K562 (cell line): ENCODE measurements at regions not wholly inside any gene's neighbourhood (a gene's known extent, or its start where the extent isn't known, plus 50 kb on each side); places are given as distances from the start of the nearest gene placed in this dataset.

ENCODE experiments used
- ATF1 ChIP-seq, 2 experiments: fragments of 450-650 bp in 1 of 2; IDR thresholded peaks; 2 replicates each; pipeline ENCODE4 v1.6.1; 2016; ENCODE audit warnings: missing compliant biosample characterization in 1 of 2, missing genetic modification characterization in 1 of 2
- EP300 ChIP-seq: IDR thresholded peaks from 2 replicates; pipeline ENCODE4 v1.6.1; 2012; ENCODE audit warnings: low read length, improper control_type of control experiment
- KLF16 ChIP-seq: IDR thresholded peaks from 2 replicates; pipeline ENCODE4 v1.6.1; 2016; ENCODE audit warnings: antibody characterized with exemption
- MTA2 ChIP-seq: fragments of 450-650 bp; IDR thresholded peaks from 2 replicates; pipeline ENCODE4 v1.6.1; 2016; ENCODE audit warnings: low read depth
- MXI1 ChIP-seq: IDR thresholded peaks from 2 replicates; pipeline ENCODE4 v1.6.1; 2011; ENCODE audit warnings: low read depth, mild to moderate bottlenecking, improper control_type of control experiment, low read length
- RAD21 ChIP-seq, 2 experiments: fragments of 250-450 bp in 1 of 2; fragments of 450-650 bp in 1 of 2; sonication (Bioruptor Pico) in 1 of 2; formaldehyde crosslinking in 1 of 2; IDR thresholded peaks in 1 of 2; conservative IDR thresholded peaks in 1 of 2; 2 replicates each; pipeline versions ENCODE4 v1.4.0 to v1.8.0; 2020 to 2022; ENCODE audit warnings: mild to moderate bottlenecking in 2 of 2, moderate library complexity in 1 of 2
- RFX1 ChIP-seq: fragments of 450-650 bp; IDR thresholded peaks from 2 replicates; pipeline ENCODE4 v1.6.1; 2016; ENCODE audit warnings: mild to moderate bottlenecking, moderate library complexity
- RFX5 ChIP-seq: IDR thresholded peaks from 2 replicates; pipeline ENCODE4 v1.6.1; 2011; ENCODE audit warnings: low read depth, mild to moderate bottlenecking, improper control_type of control experiment, low read length
- SMAD3 ChIP-seq: fragments of 450-650 bp; formaldehyde crosslinking; conservative IDR thresholded peaks from 2 replicates; pipeline ENCODE4 v1.4.0; 2020; ENCODE audit warnings: mild to moderate bottlenecking
- ZNF24 ChIP-seq: fragments of 450-650 bp; IDR thresholded peaks from 2 replicates; pipeline ENCODE4 v1.6.1; 2016
- ZNF589 ChIP-seq: fragments of 200-800 bp; sonication (Bioruptor generic); IDR thresholded peaks from 2 replicates; pipeline ENCODE4 v1.6.1; 2016; ENCODE audit warnings: low read depth, missing genetic modification characterization, missing compliant biosample characterization
- TF ChIP-seq, protein P1 (sequence below), 3 experiments: IDR thresholded peaks in 2 of 3; conservative IDR thresholded peaks in 1 of 3; 2 replicates each; pipeline ENCODE4 v1.5.1; 2011 to 2012; ENCODE audit warnings: low read length in 3 of 3, mild to moderate bottlenecking in 3 of 3, control low read depth in 2 of 3, improper control_type of control experiment in 1 of 3, inconsistent platforms in 1 of 3, low read depth in 1 of 3, mixed read lengths in 1 of 3, moderate library complexity in 1 of 3; ENCODE audit not compliant: insufficient read depth in 2 of 3
- TF ChIP-seq, protein P2 (sequence below): sonication (generic); formaldehyde crosslinking; IDR thresholded peaks from 2 replicates; pipeline ENCODE4 v1.8.0; 2022; ENCODE audit warnings: mild to moderate bottlenecking, low read depth, missing genetic modification reagents

DNA sequence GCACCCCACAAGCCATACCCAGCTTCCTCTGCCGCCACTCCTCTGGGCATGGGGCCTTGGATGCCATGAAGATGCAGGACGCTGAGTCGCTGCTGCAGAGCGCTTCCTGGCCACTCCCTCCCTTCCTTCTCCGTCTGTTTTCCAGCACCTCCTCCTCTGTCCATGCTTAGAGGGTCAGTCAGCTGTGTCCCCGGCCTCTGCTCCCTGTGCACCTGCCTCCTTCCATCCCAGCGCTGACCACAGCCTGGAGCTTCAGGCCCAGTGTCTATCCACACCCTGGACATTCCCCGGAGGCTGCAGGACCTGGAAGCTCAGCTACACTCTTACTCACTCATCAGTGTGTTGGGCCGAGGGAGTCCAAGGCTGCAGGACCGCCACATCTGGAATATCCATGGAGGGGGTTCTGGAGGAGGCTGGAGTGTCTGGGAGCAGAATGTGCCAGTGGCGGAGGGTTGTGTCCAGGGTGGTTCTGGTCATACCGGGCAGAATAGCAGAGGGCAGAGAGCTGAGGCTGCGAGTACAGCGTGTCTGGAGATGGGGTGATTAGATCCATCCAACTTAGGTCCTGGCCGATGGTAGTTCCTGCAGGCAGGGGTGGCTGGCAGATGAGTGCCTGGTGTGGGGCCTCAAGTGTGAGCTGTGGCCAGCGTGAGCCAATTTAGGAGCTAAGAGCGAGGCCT lies 58.6 kb upstream of the ADRA2C start:
- TF ChIP-seq KLF16 (no peak), RFX5 (no peak), MXI1 (no peak), ATF1 (CRISPR knock-in tag; IDR thresholded peaks at IDR 0.05) (no peak), ATF1 (tag; IDR thresholded peaks at IDR 0.05) (no peak), RAD21 (CRISPR knock-in tag; conservative IDR thresholded peaks at IDR 0.05 in 1 of 2, IDR thresholded peaks at IDR 0.05 in 1 of 2) (no peak), MTA2 (no peak), EP300 (no peak), ZNF589 (CRISPR knock-in tag) (no peak), SMAD3 (CRISPR knock-in tag) (no peak), ZNF24 (no peak), RFX1 (no peak)
- TF ChIP-seq, protein P1, sequence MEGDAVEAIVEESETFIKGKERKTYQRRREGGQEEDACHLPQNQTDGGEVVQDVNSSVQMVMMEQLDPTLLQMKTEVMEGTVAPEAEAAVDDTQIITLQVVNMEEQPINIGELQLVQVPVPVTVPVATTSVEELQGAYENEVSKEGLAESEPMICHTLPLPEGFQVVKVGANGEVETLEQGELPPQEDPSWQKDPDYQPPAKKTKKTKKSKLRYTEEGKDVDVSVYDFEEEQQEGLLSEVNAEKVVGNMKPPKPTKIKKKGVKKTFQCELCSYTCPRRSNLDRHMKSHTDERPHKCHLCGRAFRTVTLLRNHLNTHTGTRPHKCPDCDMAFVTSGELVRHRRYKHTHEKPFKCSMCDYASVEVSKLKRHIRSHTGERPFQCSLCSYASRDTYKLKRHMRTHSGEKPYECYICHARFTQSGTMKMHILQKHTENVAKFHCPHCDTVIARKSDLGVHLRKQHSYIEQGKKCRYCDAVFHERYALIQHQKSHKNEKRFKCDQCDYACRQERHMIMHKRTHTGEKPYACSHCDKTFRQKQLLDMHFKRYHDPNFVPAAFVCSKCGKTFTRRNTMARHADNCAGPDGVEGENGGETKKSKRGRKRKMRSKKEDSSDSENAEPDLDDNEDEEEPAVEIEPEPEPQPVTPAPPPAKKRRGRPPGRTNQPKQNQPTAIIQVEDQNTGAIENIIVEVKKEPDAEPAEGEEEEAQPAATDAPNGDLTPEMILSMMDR (IDR thresholded peaks at IDR 0.05 in 2 of 3, conservative IDR thresholded peaks at IDR 0.05 in 1 of 3; ENCODE audit: insufficient read depth in 2 of 3, low read depth in 1 of 3, low read length in 3 of 3): no peak
- TF ChIP-seq, protein P2, sequence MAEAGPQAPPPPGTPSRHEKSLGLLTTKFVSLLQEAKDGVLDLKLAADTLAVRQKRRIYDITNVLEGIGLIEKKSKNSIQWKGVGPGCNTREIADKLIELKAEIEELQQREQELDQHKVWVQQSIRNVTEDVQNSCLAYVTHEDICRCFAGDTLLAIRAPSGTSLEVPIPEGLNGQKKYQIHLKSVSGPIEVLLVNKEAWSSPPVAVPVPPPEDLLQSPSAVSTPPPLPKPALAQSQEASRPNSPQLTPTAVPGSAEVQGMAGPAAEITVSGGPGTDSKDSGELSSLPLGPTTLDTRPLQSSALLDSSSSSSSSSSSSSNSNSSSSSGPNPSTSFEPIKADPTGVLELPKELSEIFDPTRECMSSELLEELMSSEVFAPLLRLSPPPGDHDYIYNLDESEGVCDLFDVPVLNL (CRISPR knock-in tag): no peak
